OCI-LY1 (cell line): ENCODE measurements at regions not wholly inside any gene's neighbourhood (a gene's known extent, or its start where the extent isn't known, plus 50 kb on each side); places are given as distances from the start of the nearest gene placed in this dataset.
"Not testable (repeated sequence)": the region's sequence is repeated elsewhere in the genome, so short reads cannot be mapped to it uniquely, and the experiment has no call there.

Source experiments
- H2AFZ ChIP-seq: fragments of 200-600 bp; sonication (generic), shearing (Covaris generic); 2 replicates; pipeline ENCODE4 v1.6.0; 2014; ENCODE audit warnings: antibody characterized with exemption, mild to moderate bottlenecking, low read length
- H3F3A ChIP-seq: fragments of 200-600 bp; sonication (generic), shearing (Covaris generic); 2 replicates; pipeline ENCODE4 v1.6.0; 2014; ENCODE audit warnings: mild to moderate bottlenecking, antibody characterized with exemption, low read length, moderate library complexity; ENCODE audit not compliant: insufficient read depth
- H3K27ac ChIP-seq: fragments of 200-600 bp; sonication (generic); 2 replicates; pipeline ENCODE4 v1.5.1; 2014; ENCODE audit warnings: low read length, mixed run types, mild to moderate bottlenecking, low read depth; ENCODE audit not compliant: poor library complexity, severe bottlenecking
- H3K27me3 ChIP-seq: fragments of 200-600 bp; sonication (generic); 2 replicates; pipeline ENCODE4 v1.6.0; 2014; ENCODE audit warnings: antibody characterized with exemption, mild to moderate bottlenecking, low read length, moderate library complexity; ENCODE audit not compliant: insufficient read depth
- H3K36me3 ChIP-seq: fragments of 200-600 bp; sonication (generic); 2 replicates; pipeline ENCODE4 v1.6.1; 2014; ENCODE audit warnings: mild to moderate bottlenecking, antibody characterized with exemption, low read length, moderate library complexity, mixed read lengths; ENCODE audit not compliant: insufficient read depth
- H3K4me1 ChIP-seq: fragments of 200-600 bp; sonication (generic); 2 replicates; pipeline ENCODE4 v1.5.1; 2014; ENCODE audit warnings: mild to moderate bottlenecking, low read length, moderate library complexity; ENCODE audit not compliant: insufficient read depth, severe bottlenecking
- H3K4me2 ChIP-seq: fragments of 200-600 bp; sonication (generic), shearing (Covaris generic); 2 replicates; pipeline ENCODE4 v1.6.1; 2014; ENCODE audit warnings: low read length
- H3K4me3 ChIP-seq: fragments of 200-600 bp; sonication (generic); 2 replicates; pipeline ENCODE4 v1.5.1; 2014; ENCODE audit warnings: low read length, low read depth, mild to moderate bottlenecking, mixed read lengths; ENCODE audit not compliant: poor library complexity, severe bottlenecking
- H3K79me2 ChIP-seq: fragments of 200-600 bp; shearing (Covaris generic); 2 replicates; pipeline ENCODE4 v1.6.1; 2016; ENCODE audit warnings: mixed run types, low read length, mixed read lengths; ENCODE audit not compliant: insufficient read depth
- H3K9ac ChIP-seq: fragments of 200-600 bp; sonication (generic), shearing (Covaris generic); 2 replicates; pipeline ENCODE4 v1.6.1; 2014; ENCODE audit warnings: mild to moderate bottlenecking, low read length, mixed read lengths
- H3K9me2 ChIP-seq: fragments of 200-600 bp; sonication (generic), shearing (Covaris generic); 2 replicates; pipeline ENCODE4 v1.6.1; 2014; ENCODE audit warnings: low read depth, mild to moderate bottlenecking, low read length, mixed read lengths
- H3K9me3 ChIP-seq: fragments of 200-600 bp; shearing (Covaris generic); 2 replicates; pipeline ENCODE4 v1.6.1; 2014; ENCODE audit warnings: low read length, mixed read lengths
- H4K20me1 ChIP-seq: fragments of 200-600 bp; sonication (generic), shearing (Covaris generic); 2 replicates; pipeline ENCODE4 v1.6.0; 2016; ENCODE audit warnings: mild to moderate bottlenecking, low read length; ENCODE audit not compliant: insufficient read depth
- EZH2 ChIP-seq: fragments of 200-600 bp; sonication (generic), shearing (Covaris generic); IDR thresholded peaks from 2 replicates; pipeline ENCODE4 v1.8.0; 2017; ENCODE audit warnings: borderline replicate concordance, mixed run types, mild to moderate bottlenecking, antibody characterized with exemption, low read length, moderate library complexity, mixed read lengths
- TF ChIP-seq, protein P1 (sequence below): fragments of 200-600 bp; sonication (generic), shearing (Covaris generic); IDR thresholded peaks from 2 replicates; pipeline ENCODE4 v1.5.1; 2017; ENCODE audit warnings: mild to moderate bottlenecking, antibody characterized with exemption, low read length, moderate library complexity, mixed read lengths

DNA sequence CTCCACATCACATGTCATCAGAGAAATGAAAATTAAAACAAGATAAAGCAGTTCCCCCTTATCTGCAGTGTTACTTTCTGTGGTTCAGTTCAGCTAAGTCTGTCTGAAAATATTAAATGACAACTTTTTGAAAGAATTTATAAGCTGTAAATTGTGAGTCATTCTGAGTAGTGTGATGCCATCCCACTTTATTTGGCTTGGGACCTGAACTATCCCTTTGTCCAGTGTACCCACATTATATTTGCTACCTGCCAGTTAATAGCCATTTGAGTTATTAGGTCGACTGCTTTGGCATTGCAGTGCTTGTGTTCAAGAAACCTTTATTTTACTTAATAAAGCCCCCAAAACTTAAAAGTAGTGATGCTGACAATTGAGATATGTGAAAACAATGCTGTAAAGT is 804.2 kb downstream of the ANKRD7 start:
- no peaks in the 10 kb centered on the region for H3K36me3 ChIP-seq
- TF ChIP-seq EZH2, result no peak
- TF ChIP-seq, protein P1, sequence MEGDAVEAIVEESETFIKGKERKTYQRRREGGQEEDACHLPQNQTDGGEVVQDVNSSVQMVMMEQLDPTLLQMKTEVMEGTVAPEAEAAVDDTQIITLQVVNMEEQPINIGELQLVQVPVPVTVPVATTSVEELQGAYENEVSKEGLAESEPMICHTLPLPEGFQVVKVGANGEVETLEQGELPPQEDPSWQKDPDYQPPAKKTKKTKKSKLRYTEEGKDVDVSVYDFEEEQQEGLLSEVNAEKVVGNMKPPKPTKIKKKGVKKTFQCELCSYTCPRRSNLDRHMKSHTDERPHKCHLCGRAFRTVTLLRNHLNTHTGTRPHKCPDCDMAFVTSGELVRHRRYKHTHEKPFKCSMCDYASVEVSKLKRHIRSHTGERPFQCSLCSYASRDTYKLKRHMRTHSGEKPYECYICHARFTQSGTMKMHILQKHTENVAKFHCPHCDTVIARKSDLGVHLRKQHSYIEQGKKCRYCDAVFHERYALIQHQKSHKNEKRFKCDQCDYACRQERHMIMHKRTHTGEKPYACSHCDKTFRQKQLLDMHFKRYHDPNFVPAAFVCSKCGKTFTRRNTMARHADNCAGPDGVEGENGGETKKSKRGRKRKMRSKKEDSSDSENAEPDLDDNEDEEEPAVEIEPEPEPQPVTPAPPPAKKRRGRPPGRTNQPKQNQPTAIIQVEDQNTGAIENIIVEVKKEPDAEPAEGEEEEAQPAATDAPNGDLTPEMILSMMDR, result no peak

GRCh38 chr7:119032136-119032535 is 807.6 kb downstream of the ANKRD7 start:
- H3K4me1 ChIP-seq, H3K27ac ChIP-seq, H2AFZ ChIP-seq, H3K9ac ChIP-seq, H3K4me3 ChIP-seq, H3K9me3 ChIP-seq, H3K79me2 ChIP-seq, H3K9me2 ChIP-seq, H3F3A ChIP-seq, H3K36me3 ChIP-seq, H3K4me2 ChIP-seq, H3K27me3 ChIP-seq, H4K20me1 ChIP-seq: not testable (repeated sequence)

More for the DNA sequence above, 804.2 kb downstream of the ANKRD7 start:
- Histone ChIP-seq H4K20me1 (no peaks in the 10 kb centered on the region), H3K9ac (no peak overlapping the region), H3K27ac (no peak overlapping the region), H3K4me3 (no peak overlapping the region), H2AFZ (no peak overlapping the region), H3K79me2 (no peaks in the 10 kb centered on the region), H3K9me2 (no peaks in the 10 kb centered on the region; the same call in 1 of the 2 replicates), H3K27me3 (no peaks in the 10 kb centered on the region), H3K4me1 (no peaks in the 10 kb centered on the region), H3F3A (no peaks in the 10 kb centered on the region), H3K9me3 (no peaks in the 10 kb centered on the region), H3K4me2 (no peak overlapping the region)

GRCh38 chr7:119033641-119034040 is 809.1 kb downstream of the ANKRD7 start:
- Histone ChIP-seq H3K4me2 (no peak overlapping the region), H3F3A (no peaks in the 10 kb centered on the region), H3K4me3 (no peak overlapping the region), H3K9me2 (no peaks in the 10 kb centered on the region; the same call in 1 of the 2 replicates), H4K20me1 (no peaks in the 10 kb centered on the region), H2AFZ (no peak overlapping the region), H3K4me1 (no peaks in the 10 kb centered on the region), H3K79me2 (no peaks in the 10 kb centered on the region), H3K9me3 (no peaks in the 10 kb centered on the region), H3K27me3 (no peaks in the 10 kb centered on the region), H3K27ac (no peak overlapping the region), H3K36me3 (no peaks in the 10 kb centered on the region), H3K9ac (no peak overlapping the region)
- TF ChIP-seq, protein P1, result no peak

DNA sequence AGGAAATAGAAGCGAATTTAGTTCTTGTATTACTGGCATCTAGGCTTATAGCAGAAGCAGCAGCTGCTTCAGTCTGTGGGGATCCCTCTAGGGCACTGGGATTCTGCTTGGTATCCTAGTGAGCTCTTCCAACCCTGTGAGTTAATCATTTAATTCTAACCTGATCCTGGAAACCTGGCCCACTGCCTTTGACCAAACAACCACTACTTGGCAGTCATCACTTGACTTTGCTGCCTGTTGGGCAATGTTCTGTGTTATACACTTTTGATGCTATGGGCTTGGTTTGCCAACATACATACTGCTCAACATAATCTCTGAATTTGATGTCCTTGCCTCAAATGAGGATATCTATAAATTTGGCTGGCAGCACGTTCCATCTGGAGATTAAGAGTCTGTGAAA is 813.4 kb downstream of the ANKRD7 start:
- H3K27me3 ChIP-seq, result no peaks in the 10 kb centered on the region
- H3K9me2 ChIP-seq, result no peaks in the 10 kb centered on the region
- H3K9ac ChIP-seq, result no peak overlapping the region
- no peak overlapping the region for H3K4me3 ChIP-seq
- no peaks in the 10 kb centered on the region for H3F3A ChIP-seq
- no peaks in the 10 kb centered on the region for H3K79me2 ChIP-seq
- H3K27ac ChIP-seq, result no peak overlapping the region
- no peak for TF ChIP-seq EZH2
- TF ChIP-seq, protein P1, result no peak
- H3K4me1 ChIP-seq, result no peaks in the 10 kb centered on the region
- no peaks in the 10 kb centered on the region for H3K36me3 ChIP-seq
- H2AFZ ChIP-seq, result no peak overlapping the region
- H3K4me2 ChIP-seq, result no peak overlapping the region
- H4K20me1 ChIP-seq, result no peaks in the 10 kb centered on the region
- H3K9me3 ChIP-seq, result no peaks in the 10 kb centered on the region
